CD4-positive, alpha-beta T cell treated with Interleukin-15 for 1 hour (primary cell): ENCODE measurements at regions not wholly inside any gene's neighbourhood (a gene's known extent, or its start where the extent isn't known, plus 50 kb on each side); places are given as distances from the start of the nearest gene placed in this dataset.

ENCODE experiments used
- DNase-seq: peaks from one replicate; pipeline ENCODE4 v3.0.0-alpha.2; 2020

DNA sequence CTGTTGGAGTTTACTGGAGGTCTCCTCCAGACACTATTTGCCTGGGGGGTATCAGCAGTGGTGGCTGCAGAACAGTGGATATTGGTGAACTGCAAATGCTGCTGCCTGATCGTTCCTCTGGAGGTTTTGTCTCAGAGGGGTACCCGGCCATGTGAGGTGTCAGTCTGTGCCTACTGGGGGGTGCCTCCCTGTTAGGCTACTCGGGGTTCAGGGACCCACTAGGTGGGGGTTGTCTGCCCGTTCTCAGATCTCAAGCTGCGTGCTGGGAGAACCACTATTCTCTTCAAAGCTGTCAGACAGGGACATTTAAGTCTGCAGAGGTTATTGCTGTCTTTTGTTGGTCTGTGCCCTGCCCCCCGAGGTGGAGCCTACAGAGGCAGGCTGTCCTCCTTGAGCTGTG lies 1333.1 kb upstream of the TPTE start:
- peak; percentile 10 for DNase-seq
